Brain microvascular endothelial cell (primary cell): ENCODE measurements at regions not wholly inside any gene's neighbourhood (a gene's known extent, or its start where the extent isn't known, plus 50 kb on each side); places are given as distances from the start of the nearest gene placed in this dataset.

Source experiments
- DNase-seq: peaks from one replicate; pipeline ENCODE4 v3.0.0-alpha.2; 2020
- H3K27ac ChIP-seq: fragments of 250-450 bp; sonication (Bioruptor Pico); 2 replicates; pipeline ENCODE4 v1.5.1; 2020; ENCODE audit warnings: mild to moderate bottlenecking, moderate library complexity
- H3K27me3 ChIP-seq: fragments of 250-450 bp; sonication (Bioruptor Pico); replicated peaks from 2 replicates; pipeline ENCODE4 v1.5.1; 2020; ENCODE audit warnings: mild to moderate bottlenecking
- H3K36me3 ChIP-seq: fragments of 250-450 bp; sonication (Bioruptor Pico); replicated peaks from 2 replicates; pipeline ENCODE4 v1.5.1; 2020; ENCODE audit warnings: mild to moderate bottlenecking
- H3K4me3 ChIP-seq: 2 replicates; pipeline ENCODE4 v1.5.1; 2011; ENCODE audit warnings: low read depth, mild to moderate bottlenecking, control low read depth, low read length, moderate library complexity
- in situ Hi-C: cut with HindIII; loops from 2 replicates; pipeline ENCODE4 v1.10.0; 2017; ENCODE audit warnings: low sequenced_read_pairs, low pct_ligation_motif_present
- TF ChIP-seq, protein P1 (sequence below): IDR thresholded peaks from 2 replicates; pipeline ENCODE4 v1.5.1; 2011; ENCODE audit warnings: low read depth, mild to moderate bottlenecking, moderate library complexity, low read length, control low read depth, inconsistent platforms; ENCODE audit errors: missing control alignments

DNA sequence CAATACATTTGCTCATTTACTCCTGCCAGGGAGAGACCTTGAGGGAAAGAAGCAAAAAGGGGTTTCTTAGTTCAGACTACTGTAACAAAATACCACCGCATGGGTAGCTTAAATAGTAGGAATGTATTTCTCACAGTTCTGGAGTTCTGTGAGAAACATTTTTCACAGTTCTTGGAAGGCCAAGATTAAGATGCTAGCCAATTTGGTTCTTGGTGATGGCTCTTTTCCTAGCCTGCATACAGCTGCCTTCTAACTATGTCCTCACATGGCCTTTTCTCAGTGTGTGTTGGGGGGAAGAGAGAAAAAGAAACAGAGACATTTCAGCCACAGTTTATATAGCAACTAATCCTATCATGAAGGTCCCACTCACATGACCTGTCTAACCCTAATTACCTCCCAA, 1644.7 kb upstream of the C9orf72 start:
- Histone ChIP-seq H3K36me3 (no peaks in the 10 kb centered on the region), H3K27ac (no peak overlapping the region), H3K4me3 (no peak overlapping the region), H3K27me3 (peaks cover 20% of the 10 kb centered on the region)
- TF ChIP-seq, protein P1, sequence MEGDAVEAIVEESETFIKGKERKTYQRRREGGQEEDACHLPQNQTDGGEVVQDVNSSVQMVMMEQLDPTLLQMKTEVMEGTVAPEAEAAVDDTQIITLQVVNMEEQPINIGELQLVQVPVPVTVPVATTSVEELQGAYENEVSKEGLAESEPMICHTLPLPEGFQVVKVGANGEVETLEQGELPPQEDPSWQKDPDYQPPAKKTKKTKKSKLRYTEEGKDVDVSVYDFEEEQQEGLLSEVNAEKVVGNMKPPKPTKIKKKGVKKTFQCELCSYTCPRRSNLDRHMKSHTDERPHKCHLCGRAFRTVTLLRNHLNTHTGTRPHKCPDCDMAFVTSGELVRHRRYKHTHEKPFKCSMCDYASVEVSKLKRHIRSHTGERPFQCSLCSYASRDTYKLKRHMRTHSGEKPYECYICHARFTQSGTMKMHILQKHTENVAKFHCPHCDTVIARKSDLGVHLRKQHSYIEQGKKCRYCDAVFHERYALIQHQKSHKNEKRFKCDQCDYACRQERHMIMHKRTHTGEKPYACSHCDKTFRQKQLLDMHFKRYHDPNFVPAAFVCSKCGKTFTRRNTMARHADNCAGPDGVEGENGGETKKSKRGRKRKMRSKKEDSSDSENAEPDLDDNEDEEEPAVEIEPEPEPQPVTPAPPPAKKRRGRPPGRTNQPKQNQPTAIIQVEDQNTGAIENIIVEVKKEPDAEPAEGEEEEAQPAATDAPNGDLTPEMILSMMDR: no peak
- no peak for DNase-seq
- in situ Hi-C loops: no loop called here

DNA sequence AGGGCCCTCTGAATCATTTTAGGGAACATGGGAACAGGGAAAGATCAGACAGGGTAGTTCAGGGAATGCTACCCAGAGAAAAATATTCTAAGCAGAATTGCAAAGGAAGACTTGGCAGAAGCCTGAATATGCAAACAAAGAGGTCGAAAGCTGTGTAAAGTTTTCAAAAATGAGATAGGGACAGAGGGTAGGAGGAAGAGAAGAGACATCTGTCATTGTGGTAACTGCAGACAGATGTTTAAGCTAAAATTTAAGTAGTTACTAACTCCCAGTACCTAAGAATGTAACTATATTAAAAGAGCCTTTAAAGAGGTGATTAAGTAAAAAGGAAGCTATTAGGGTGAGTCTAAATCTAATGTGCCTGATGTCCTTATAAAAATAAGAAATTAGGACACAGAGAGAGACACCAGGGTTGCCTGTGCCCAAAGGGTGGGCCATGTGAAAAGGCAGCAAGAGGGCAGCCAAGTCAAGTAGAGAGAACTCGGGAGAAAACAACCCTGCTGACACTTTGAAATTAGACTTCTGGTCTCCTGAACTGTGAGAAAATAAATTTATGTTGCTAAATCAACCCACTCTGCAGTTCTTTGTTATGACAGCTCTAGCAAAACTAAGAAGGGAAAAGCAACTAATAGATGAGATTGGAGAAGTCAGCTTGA, 1647.4 kb upstream of the C9orf72 start:
- in situ Hi-C loops: no loop called here
- Histone ChIP-seq H3K27me3 (no peaks in the 10 kb centered on the region), H3K4me3 (no peak overlapping the region), H3K36me3 (no peaks in the 10 kb centered on the region), H3K27ac (no peak overlapping the region)
- no peak for DNase-seq
- TF ChIP-seq, protein P1: no peak

DNA sequence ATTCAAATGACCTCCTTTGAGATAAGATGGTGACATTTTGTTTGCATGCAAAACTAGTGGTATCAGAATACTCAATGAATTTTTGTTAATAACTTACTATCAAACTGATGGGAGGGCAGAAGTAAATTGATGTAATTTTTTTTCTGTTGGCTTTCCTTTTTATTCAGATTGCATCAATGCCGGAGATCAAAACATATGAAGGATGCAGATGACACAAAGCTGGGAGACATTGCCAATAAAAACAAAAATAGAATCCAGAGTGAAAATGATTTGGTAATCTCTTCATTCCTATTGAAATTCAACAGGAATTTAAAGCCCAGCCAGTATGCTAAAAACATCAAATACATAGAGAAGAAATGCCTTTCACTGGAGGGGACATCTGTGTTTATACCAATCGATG, 1655.3 kb upstream of the C9orf72 start:
- DNase-seq: no peak
- no peak overlapping the region for H3K27ac ChIP-seq
- H3K27me3 ChIP-seq: no peaks in the 10 kb centered on the region
- H3K4me3 ChIP-seq: no peak overlapping the region
- TF ChIP-seq, protein P1: no peak
- H3K36me3 ChIP-seq: no peaks in the 10 kb centered on the region
- in situ Hi-C loops: no loop called here

DNA sequence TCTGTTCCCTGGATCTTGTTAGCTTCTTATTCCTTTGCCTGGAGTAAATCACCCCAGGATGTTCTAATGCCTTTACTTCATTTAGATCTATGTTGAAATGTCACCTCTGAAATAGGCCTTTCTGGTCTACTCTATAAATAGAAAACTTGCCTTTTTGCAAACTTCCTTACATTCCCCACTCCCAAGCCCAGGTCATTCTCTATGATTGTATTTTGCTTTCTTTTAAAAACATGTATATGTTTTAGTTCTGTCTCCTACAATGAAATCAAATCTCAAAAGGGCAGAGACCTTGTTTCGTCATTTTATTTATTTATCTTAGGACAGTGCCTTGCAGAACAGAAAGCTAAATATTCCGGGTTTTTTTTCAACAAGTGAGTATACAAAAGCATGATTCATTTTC, 1657.7 kb upstream of the C9orf72 start:
- H3K27me3 ChIP-seq: no peaks in the 10 kb centered on the region
- no peak for DNase-seq
- H3K4me3 ChIP-seq: no peak overlapping the region
- TF ChIP-seq, protein P1: no peak
- H3K27ac ChIP-seq: no peak overlapping the region
- in situ Hi-C loops: no loop called here
- H3K36me3 ChIP-seq: no peaks in the 10 kb centered on the region

DNA sequence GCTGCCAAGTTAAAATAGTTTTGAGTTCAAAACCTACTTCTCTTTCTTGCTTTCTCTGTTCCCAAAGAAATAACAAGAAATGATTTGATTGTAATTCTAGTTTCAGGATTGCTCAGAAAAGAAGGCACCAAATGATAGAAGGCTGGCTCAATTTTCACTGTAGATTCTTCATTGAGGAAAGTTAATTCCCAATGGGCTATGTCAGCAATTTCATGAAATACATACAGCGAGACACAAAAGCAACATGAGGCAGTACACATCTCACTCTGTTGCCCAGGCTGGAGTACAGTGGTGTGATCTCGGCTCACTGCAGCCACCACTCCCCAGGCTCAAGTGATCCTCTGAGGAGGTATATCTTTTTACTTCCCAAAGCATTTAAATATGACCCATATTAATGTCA, 1659.9 kb upstream of the C9orf72 start:
- TF ChIP-seq, protein P1: no peak
- Histone ChIP-seq H3K27ac (no peak overlapping the region), H3K27me3 (no peaks in the 10 kb centered on the region), H3K4me3 (no peak overlapping the region), H3K36me3 (no peaks in the 10 kb centered on the region)
- in situ Hi-C loops: no loop called here
- no peak for DNase-seq

DNA sequence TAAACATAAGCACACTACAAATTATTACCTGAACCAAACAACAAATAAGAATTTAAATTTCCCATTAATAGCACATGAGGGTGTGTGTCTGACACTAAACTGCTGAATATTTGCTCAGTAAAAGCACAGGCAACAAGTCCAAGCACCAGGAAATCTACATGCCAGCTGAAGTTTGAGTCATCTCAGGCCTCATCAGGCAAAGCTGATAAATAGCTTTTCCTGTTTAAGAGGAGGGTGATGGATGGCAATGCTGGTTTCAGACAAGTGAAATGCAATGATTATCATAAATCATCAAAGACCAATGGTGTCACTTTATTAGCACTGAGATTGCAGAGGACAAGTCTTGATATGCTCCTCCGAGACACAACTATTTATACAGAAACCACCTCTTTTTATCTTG, 1668.0 kb upstream of the C9orf72 start:
- Histone ChIP-seq H3K27me3 (no peaks in the 10 kb centered on the region), H3K27ac (no peak overlapping the region), H3K36me3 (no peaks in the 10 kb centered on the region), H3K4me3 (no peak overlapping the region)
- TF ChIP-seq, protein P1: no peak
- in situ Hi-C loops: no loop called here
- DNase-seq: no peak
